ENCODE measurements at regions not wholly inside any gene's neighbourhood (a gene's known extent, or its start where the extent isn't known, plus 50 kb on each side); places are given as distances from the start of the nearest gene placed in this dataset.

- Histone ChIP-seq H3K27me3 (replicated peaks; ENCODE audit: insufficient read depth, low read depth, low read length, poor library complexity) (no peaks in the 10 kb centered on the region), H3K4me1 (ENCODE audit: insufficient read depth, low read length, poor library complexity, severe bottlenecking) (no peaks in the 10 kb centered on the region), H3K9me3 (ENCODE audit: low read depth, low read length, poor library complexity, severe bottlenecking) (no peaks in the 10 kb centered on the region), H3K36me3 (ENCODE audit: insufficient read depth, low read length, poor library complexity, severe bottlenecking) (no peaks in the 10 kb centered on the region), H3K4me3 (ENCODE audit: low read depth, low read length, poor library complexity, severe bottlenecking) (no peak overlapping the region), H3K27ac (ENCODE audit: low read depth, low read length, poor library complexity, severe bottlenecking) (no peak overlapping the region)
- POLR2A ChIA-PET (ENCODE audit: low non-redundant PET): interaction anchor here (0.5 kb wide), 1 partner anchor 1186 kb away, joined by 3 read pairs; no protein-coding TSS in a partner anchor
- BruUV-seq (replicated peaks): no TSS peak
- DNase-seq (ENCODE audit: low spot score): no peak
- TF ChIP-seq CTCF (conservative IDR thresholded peaks at IDR 0.05; ENCODE audit: low read depth, low read length) (no peak), EZH2 (IDR thresholded peaks at IDR 0.05; ENCODE audit: borderline replicate concordance, low read depth, low read length, poor library complexity, severe bottlenecking) (no peak)
- CTCF ChIA-PET: no interaction called here
- intact Hi-C loops (cut with micrococcal nuclease; ENCODE audit: unreplicated experiment): no loop called here
Observed at GRCh38 chr3:38964646-38965045, 87.1 kb downstream of the SCN11A start.

- ChIA-PET POLR2A (ENCODE audit: low non-redundant PET) (no interaction called here), CTCF (no interaction called here)
- no peaks in the 10 kb centered on the region for H3K4me1 ChIP-seq (ENCODE audit: insufficient read depth, low read length, poor library complexity, severe bottlenecking)
- no peaks in the 10 kb centered on the region for H3K9me3 ChIP-seq (ENCODE audit: low read depth, low read length, poor library complexity, severe bottlenecking)
- no peak overlapping the region for H3K27ac ChIP-seq (ENCODE audit: low read depth, low read length, poor library complexity, severe bottlenecking)
- no peak for TF ChIP-seq EZH2 (IDR thresholded peaks at IDR 0.05; ENCODE audit: borderline replicate concordance, low read depth, low read length, poor library complexity, severe bottlenecking)
- no peak for TF ChIP-seq CTCF (conservative IDR thresholded peaks at IDR 0.05; ENCODE audit: low read depth, low read length)
- BruUV-seq (replicated peaks): no TSS peak
- no peak for DNase-seq (ENCODE audit: low spot score)
- intact Hi-C loops (cut with micrococcal nuclease; ENCODE audit: unreplicated experiment): no loop called here
- H3K36me3 ChIP-seq (ENCODE audit: insufficient read depth, low read length, poor library complexity, severe bottlenecking): no peaks in the 10 kb centered on the region
- no peaks in the 10 kb centered on the region for H3K27me3 ChIP-seq (replicated peaks; ENCODE audit: insufficient read depth, low read depth, low read length, poor library complexity)
- no peak overlapping the region for H3K4me3 ChIP-seq (ENCODE audit: low read depth, low read length, poor library complexity, severe bottlenecking)
Observed at GRCh38 chr3:38964204-38964603, 87.5 kb downstream of the SCN11A start.

GRCh38 chr3:38960953-38961622, 90.7 kb downstream of the SCN11A start:
- DNase-seq (ENCODE audit: low spot score): peak; percentile 10
- CTCF ChIA-PET: no interaction called here

More at GRCh38 chr3:38960953-38961622, 90.7 kb downstream of the SCN11A start:
- no peak overlapping the region for H3K27ac ChIP-seq (ENCODE audit: low read depth, low read length, poor library complexity, severe bottlenecking)
- TF ChIP-seq CTCF (conservative IDR thresholded peaks at IDR 0.05; ENCODE audit: low read depth, low read length): peak; percentile 63
- TF ChIP-seq EZH2 (IDR thresholded peaks at IDR 0.05; ENCODE audit: borderline replicate concordance, low read depth, low read length, poor library complexity, severe bottlenecking): no peak
- H3K4me1 ChIP-seq (ENCODE audit: insufficient read depth, low read length, poor library complexity, severe bottlenecking): no peaks in the 10 kb centered on the region
- H3K27me3 ChIP-seq (replicated peaks; ENCODE audit: insufficient read depth, low read depth, low read length, poor library complexity): no peaks in the 10 kb centered on the region
- no peaks in the 10 kb centered on the region for H3K36me3 ChIP-seq (ENCODE audit: insufficient read depth, low read length, poor library complexity, severe bottlenecking)
- BruUV-seq (replicated peaks): no TSS peak
- POLR2A ChIA-PET (ENCODE audit: low non-redundant PET): no interaction called here
- H3K9me3 ChIP-seq (ENCODE audit: low read depth, low read length, poor library complexity, severe bottlenecking): no peaks in the 10 kb centered on the region
- no peak overlapping the region for H3K4me3 ChIP-seq (ENCODE audit: low read depth, low read length, poor library complexity, severe bottlenecking)
- intact Hi-C loops (cut with micrococcal nuclease; ENCODE audit: unreplicated experiment): no loop called here

Data from A673 (cell line).